Chondrocyte (in vitro differentiated cells): ENCODE measurements at regions not wholly inside any gene's neighbourhood (a gene's known extent, or its start where the extent isn't known, plus 50 kb on each side); places are given as distances from the start of the nearest gene placed in this dataset.
A peak's percentile ranks its signal among the peaks of the same experiment; 100 is the strongest.

Source experiments
- DNase-seq: peaks from one replicate; pipeline ENCODE4 v3.0.0; 2021; ENCODE audit warnings: mixed read lengths, low spot score
- H3K27ac Mint-ChIP-seq: one replicate; pipeline ENCODE4 v1.8.0; 2021; ENCODE audit warnings: mild to moderate bottlenecking, moderate library complexity, mixed read lengths; ENCODE audit not compliant: unreplicated experiment
- H3K27me3 Mint-ChIP-seq: 2 replicates; pipeline ENCODE4 v1.8.0; 2021; ENCODE audit warnings: low read depth, mixed read lengths
- H3K36me3 Mint-ChIP-seq: 2 replicates; pipeline ENCODE4 v1.8.0; 2021; ENCODE audit warnings: low read depth, mixed read lengths
- H3K4me1 Mint-ChIP-seq: 2 replicates; pipeline ENCODE4 v1.8.0; 2021; ENCODE audit warnings: low read depth, mild to moderate bottlenecking, mixed read lengths
- H3K4me3 Mint-ChIP-seq: one replicate; pipeline ENCODE4 v1.8.0; 2021; ENCODE audit warnings: mild to moderate bottlenecking, moderate library complexity, mixed read lengths; ENCODE audit not compliant: unreplicated experiment
- H3K9me3 Mint-ChIP-seq: 2 replicates; pipeline ENCODE4 v1.8.0; 2021; ENCODE audit warnings: low read depth, mixed read lengths
- CTCF ChIP-seq: fragments of 200-600 bp; sonication (generic); IDR thresholded peaks from 2 replicates; pipeline ENCODE4 v1.5.0; 2021; ENCODE audit warnings: antibody characterized with exemption, mild to moderate bottlenecking, moderate library complexity

- DNase-seq = no peak
- no peak for TF ChIP-seq CTCF
- H3K36me3 Mint-ChIP-seq = no peaks in the 10 kb centered on the region
- no peak overlapping the region for H3K4me3 Mint-ChIP-seq
- H3K4me1 Mint-ChIP-seq = peaks cover 4% of the 10 kb centered on the region
- peak overlapping the region; percentile 34 for H3K27ac Mint-ChIP-seq
- H3K9me3 Mint-ChIP-seq = peaks cover 9% of the 10 kb centered on the region
- H3K27me3 Mint-ChIP-seq = no peaks in the 10 kb centered on the region
Observed at GRCh38 chr13:54965881-54966280, 1937.3 kb downstream of the OLFM4 start.

GRCh38 chr13:54972838-54973237, 1944.2 kb downstream of the OLFM4 start:
- no peak for DNase-seq
- H3K4me1 Mint-ChIP-seq = no peaks in the 10 kb centered on the region
- H3K27me3 Mint-ChIP-seq = no peaks in the 10 kb centered on the region
- H3K36me3 Mint-ChIP-seq = no peaks in the 10 kb centered on the region
- peaks cover 2% of the 10 kb centered on the region for H3K9me3 Mint-ChIP-seq
- no peak for TF ChIP-seq CTCF
- H3K27ac Mint-ChIP-seq = no peak overlapping the region
- no peak overlapping the region for H3K4me3 Mint-ChIP-seq

GRCh38 chr13:54975676-54976075, 1947.1 kb downstream of the OLFM4 start:
- H3K4me1 Mint-ChIP-seq = no peaks in the 10 kb centered on the region
- H3K27me3 Mint-ChIP-seq = no peaks in the 10 kb centered on the region
- DNase-seq = no peak
- TF ChIP-seq CTCF = no peak
- H3K27ac Mint-ChIP-seq = no peak overlapping the region
- no peak overlapping the region for H3K4me3 Mint-ChIP-seq
- H3K9me3 Mint-ChIP-seq = peaks cover 2% of the 10 kb centered on the region
- no peaks in the 10 kb centered on the region for H3K36me3 Mint-ChIP-seq

- Mint-ChIP-seq H3K27ac (no peak overlapping the region), H3K36me3 (no peaks in the 10 kb centered on the region), H3K27me3 (no peaks in the 10 kb centered on the region), H3K4me1 (no peaks in the 10 kb centered on the region), H3K9me3 (peaks cover 5% of the 10 kb centered on the region), H3K4me3 (no peak overlapping the region)
- no peak for TF ChIP-seq CTCF
- no peak for DNase-seq
Observed at GRCh38 chr13:54980651-54981050, 1952.0 kb downstream of the OLFM4 start.

GRCh38 chr13:54989418-54989817, 1960.8 kb downstream of the OLFM4 start:
- no peak for TF ChIP-seq CTCF
- Mint-ChIP-seq H3K4me1 (no peaks in the 10 kb centered on the region), H3K9me3 (peaks cover 6% of the 10 kb centered on the region)

More at GRCh38 chr13:54989418-54989817, 1960.8 kb downstream of the OLFM4 start:
- no peak overlapping the region for H3K4me3 Mint-ChIP-seq
- peaks cover 1% of the 10 kb centered on the region for H3K27me3 Mint-ChIP-seq
- no peak overlapping the region for H3K27ac Mint-ChIP-seq
- DNase-seq = no peak
- H3K36me3 Mint-ChIP-seq = no peaks in the 10 kb centered on the region
